Upper lobe of left lung (tissue), 4 donors: ENCODE measurements at regions not wholly inside any gene's neighbourhood (a gene's known extent, or its start where the extent isn't known, plus 50 kb on each side); places are given as distances from the start of the nearest gene placed in this dataset.

Experiments
- POLR2AphosphoS5 ChIP-seq, 2 donors: sonication (generic); formaldehyde crosslinking; IDR thresholded peaks; one replicate each; pipeline ENCODE4 v1.5.1; 2017; ENCODE audit warnings: antibody characterized with exemption in 2 of 2
- TF ChIP-seq, protein P1 (sequence below), 6 experiments: fragments of 450-650 bp in 4 of 6; fragments of 200-600 bp in 2 of 6; sonication (generic) in 2 of 6; IDR thresholded peaks; one replicate each; pipeline ENCODE4 v1.5.1; 2016 to 2019; ENCODE audit warnings: antibody characterized with exemption in 6 of 6

GRCh38 chr18:57965246-57965645, 78.8 kb upstream of the NEDD4L start:
- TF ChIP-seq, protein P1, sequence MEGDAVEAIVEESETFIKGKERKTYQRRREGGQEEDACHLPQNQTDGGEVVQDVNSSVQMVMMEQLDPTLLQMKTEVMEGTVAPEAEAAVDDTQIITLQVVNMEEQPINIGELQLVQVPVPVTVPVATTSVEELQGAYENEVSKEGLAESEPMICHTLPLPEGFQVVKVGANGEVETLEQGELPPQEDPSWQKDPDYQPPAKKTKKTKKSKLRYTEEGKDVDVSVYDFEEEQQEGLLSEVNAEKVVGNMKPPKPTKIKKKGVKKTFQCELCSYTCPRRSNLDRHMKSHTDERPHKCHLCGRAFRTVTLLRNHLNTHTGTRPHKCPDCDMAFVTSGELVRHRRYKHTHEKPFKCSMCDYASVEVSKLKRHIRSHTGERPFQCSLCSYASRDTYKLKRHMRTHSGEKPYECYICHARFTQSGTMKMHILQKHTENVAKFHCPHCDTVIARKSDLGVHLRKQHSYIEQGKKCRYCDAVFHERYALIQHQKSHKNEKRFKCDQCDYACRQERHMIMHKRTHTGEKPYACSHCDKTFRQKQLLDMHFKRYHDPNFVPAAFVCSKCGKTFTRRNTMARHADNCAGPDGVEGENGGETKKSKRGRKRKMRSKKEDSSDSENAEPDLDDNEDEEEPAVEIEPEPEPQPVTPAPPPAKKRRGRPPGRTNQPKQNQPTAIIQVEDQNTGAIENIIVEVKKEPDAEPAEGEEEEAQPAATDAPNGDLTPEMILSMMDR (IDR thresholded peaks at IDR 0.05): no peak
- no peak for TF ChIP-seq POLR2AphosphoS5 (IDR thresholded peaks at IDR 0.05)
